CD14-positive monocyte (primary cell): ENCODE measurements at regions not wholly inside any gene's neighbourhood (a gene's known extent, or its start where the extent isn't known, plus 50 kb on each side); places are given as distances from the start of the nearest gene placed in this dataset.

Experiments
- DNase-seq, 3 donors: peaks; one replicate each; pipeline ENCODE4 v3.0.0-alpha.2; 2011 to 2022
- H2AFZ ChIP-seq: 2 replicates; pipeline ENCODE4 v1.6.0; 2012; ENCODE audit warnings: mild to moderate bottlenecking, low read depth, low read length, inconsistent platforms; ENCODE audit not compliant: insufficient read depth, poor library complexity, severe bottlenecking
- H3K27ac ChIP-seq, 2 donors: 1 replicate in 1 of 2; 2 replicates in 1 of 2; pipeline ENCODE4 v1.5.1; 2012 to 2013; ENCODE audit warnings: low read length in 2 of 2, control low read depth in 1 of 2, inconsistent platforms in 1 of 2, low read depth in 1 of 2, mild to moderate bottlenecking in 1 of 2
- H3K27me3 ChIP-seq, 2 donors: one replicate each; pipeline versions ENCODE4 v1.6.0 to v1.6.1; 2011 to 2013; ENCODE audit warnings: low read length in 2 of 2; ENCODE audit not compliant: control insufficient read depth in 2 of 2, insufficient read depth in 2 of 2
- H3K36me3 ChIP-seq, 2 donors: replicated peaks in 1 of 2; 1 replicate in 1 of 2; 2 replicates in 1 of 2; pipeline versions ENCODE4 v1.5.1 to v1.6.1; 2012 to 2013; ENCODE audit warnings: low read length in 2 of 2, control low read depth in 1 of 2, inconsistent platforms in 1 of 2, mild to moderate bottlenecking in 1 of 2; ENCODE audit not compliant: insufficient read depth in 2 of 2, control insufficient read depth in 1 of 2
- H3K4me1 ChIP-seq, 2 donors: 1 replicate in 1 of 2; 2 replicates in 1 of 2; pipeline versions ENCODE4 v1.5.1 to v1.6.1; 2012 to 2013; ENCODE audit warnings: low read length in 2 of 2, control low read depth in 1 of 2, inconsistent platforms in 1 of 2, mild to moderate bottlenecking in 1 of 2, moderate library complexity in 1 of 2; ENCODE audit not compliant: insufficient read depth in 2 of 2, control insufficient read depth in 1 of 2
- H3K4me2 ChIP-seq: replicated peaks from 2 replicates; pipeline ENCODE3; 2012; ENCODE audit warnings: low read length, moderate library complexity, mild to moderate bottlenecking; ENCODE audit not compliant: poor library complexity, severe bottlenecking; ENCODE audit errors: extremely low read depth
- H3K4me3 ChIP-seq, 3 experiments: fragments of 200-600 bp in 1 of 3; sonication (generic) in 1 of 3; replicated peaks in 1 of 3; 1 replicate in 2 of 3; 2 replicates in 1 of 3; pipeline ENCODE4 v1.5.1; 2011 to 2013; ENCODE audit warnings: low read length in 3 of 3, mild to moderate bottlenecking in 3 of 3, control low read depth in 2 of 3, low read depth in 2 of 3, inconsistent platforms in 1 of 3, moderate library complexity in 1 of 3
- H3K79me2 ChIP-seq: 2 replicates; pipeline ENCODE4 v1.6.0; 2012; ENCODE audit warnings: mild to moderate bottlenecking, control low read depth, inconsistent platforms, low read length, moderate library complexity; ENCODE audit not compliant: insufficient read depth
- H3K9ac ChIP-seq: 2 replicates; pipeline ENCODE4 v1.6.0; 2017; ENCODE audit warnings: low read length, mild to moderate bottlenecking; ENCODE audit not compliant: insufficient read depth, poor library complexity, severe bottlenecking
- H3K9me3 ChIP-seq, 2 donors: replicated peaks in 1 of 2; 1 replicate in 1 of 2; 2 replicates in 1 of 2; pipeline versions ENCODE4 v1.5.1 to v1.6.1; 2012 to 2013; ENCODE audit warnings: low read length in 2 of 2, control low read depth in 1 of 2; ENCODE audit not compliant: control insufficient read depth in 1 of 2, insufficient read depth in 1 of 2
- H4K20me1 ChIP-seq: 2 replicates; pipeline ENCODE4 v1.6.0; 2012; ENCODE audit warnings: mild to moderate bottlenecking, low read length, control low read depth, moderate library complexity; ENCODE audit not compliant: insufficient read depth
- H3K27ac Mint-ChIP-seq, 7 donors: one replicate each; pipeline ENCODE4 v1.8.0; 2020; ENCODE audit warnings: mild to moderate bottlenecking in 7 of 7, mixed read lengths in 7 of 7, moderate library complexity in 6 of 7, inconsistent platforms in 2 of 7
- H3K27me3 Mint-ChIP-seq, 3 donors: one replicate each; pipeline ENCODE4 v1.8.0; 2021 to 2022; ENCODE audit warnings: low read depth in 3 of 3, mild to moderate bottlenecking in 3 of 3, mixed read lengths in 3 of 3, moderate library complexity in 3 of 3, inconsistent platforms in 1 of 3
- H3K36me3 Mint-ChIP-seq, 2 donors: one replicate each; pipeline ENCODE4 v1.8.0; 2020; ENCODE audit warnings: mixed read lengths in 2 of 2, inconsistent platforms in 1 of 2, mild to moderate bottlenecking in 1 of 2
- H3K4me1 Mint-ChIP-seq: one replicate; pipeline ENCODE4 v1.8.0; 2020; ENCODE audit warnings: mild to moderate bottlenecking, mixed read lengths
- H3K4me3 Mint-ChIP-seq, 2 donors: one replicate each; pipeline ENCODE4 v1.8.0; 2020; ENCODE audit warnings: mild to moderate bottlenecking in 2 of 2, mixed read lengths in 2 of 2, moderate library complexity in 1 of 2
- H3K9me3 Mint-ChIP-seq, 7 donors: one replicate each; pipeline ENCODE4 v1.8.0; 2020 to 2022; ENCODE audit warnings: mixed read lengths in 7 of 7, mild to moderate bottlenecking in 6 of 7, moderate library complexity in 6 of 7, inconsistent platforms in 2 of 7
- WGBS: methylation state at CpG from one replicate; pipeline ENCODE4 v1.1.5; 2013; ENCODE audit warnings: missing lambda C conversion rate; ENCODE audit not compliant: insufficient coverage; 5-methylcytosine and 5-hydroxymethylcytosine counted together
- intact Hi-C, 2 donors: fragments of 100-400 bp; cut with micrococcal nuclease; formaldehyde crosslinking; loops; one replicate each; pipeline versions ENCODE4 v1.15.0 to v1.15.1; 2023
- TF ChIP-seq, protein P1 (sequence below): fragments of 200-600 bp; IDR thresholded peaks from one replicate; pipeline ENCODE4 v1.8.0; 2022; ENCODE audit warnings: antibody characterized with exemption, mild to moderate bottlenecking

DNA sequence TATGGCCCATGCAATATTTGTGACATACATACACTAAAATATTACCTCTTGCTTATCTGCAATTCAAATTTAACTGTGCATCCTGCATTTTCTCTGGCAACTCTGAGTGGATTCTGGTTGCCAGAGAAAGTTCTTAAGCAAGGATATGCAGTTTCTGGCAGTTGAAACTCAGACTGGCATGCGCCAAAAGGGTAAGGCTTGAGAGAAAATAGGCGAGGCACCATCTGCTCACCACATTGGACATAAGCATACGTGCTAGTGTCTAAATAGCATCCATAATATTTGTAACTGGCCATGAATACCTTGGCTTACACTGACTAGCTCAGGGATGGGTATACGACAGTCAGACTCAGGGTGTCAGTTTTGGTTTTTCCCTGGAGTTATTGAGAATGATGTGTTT lies 465.1 kb downstream of the DOK5 start:
- no peaks in the 10 kb centered on the region for H3K9me3 ChIP-seq
- no peaks in the 10 kb centered on the region for H3K4me1 Mint-ChIP-seq
- H3K4me3 ChIP-seq = no peak overlapping the region
- no peaks in the 10 kb centered on the region for H3K36me3 Mint-ChIP-seq
- H3K36me3 ChIP-seq = no peaks in the 10 kb centered on the region
- no peak overlapping the region for H3K27ac Mint-ChIP-seq
- H4K20me1 ChIP-seq = no peaks in the 10 kb centered on the region
- no peaks in the 10 kb centered on the region for H3K27me3 Mint-ChIP-seq
- H3K27me3 ChIP-seq = no peaks in the 10 kb centered on the region
- H3K79me2 ChIP-seq = no peaks in the 10 kb centered on the region
- 100% methylated on average over 1 of the region's 4 CpGs for WGBS
- TF ChIP-seq, protein P1, sequence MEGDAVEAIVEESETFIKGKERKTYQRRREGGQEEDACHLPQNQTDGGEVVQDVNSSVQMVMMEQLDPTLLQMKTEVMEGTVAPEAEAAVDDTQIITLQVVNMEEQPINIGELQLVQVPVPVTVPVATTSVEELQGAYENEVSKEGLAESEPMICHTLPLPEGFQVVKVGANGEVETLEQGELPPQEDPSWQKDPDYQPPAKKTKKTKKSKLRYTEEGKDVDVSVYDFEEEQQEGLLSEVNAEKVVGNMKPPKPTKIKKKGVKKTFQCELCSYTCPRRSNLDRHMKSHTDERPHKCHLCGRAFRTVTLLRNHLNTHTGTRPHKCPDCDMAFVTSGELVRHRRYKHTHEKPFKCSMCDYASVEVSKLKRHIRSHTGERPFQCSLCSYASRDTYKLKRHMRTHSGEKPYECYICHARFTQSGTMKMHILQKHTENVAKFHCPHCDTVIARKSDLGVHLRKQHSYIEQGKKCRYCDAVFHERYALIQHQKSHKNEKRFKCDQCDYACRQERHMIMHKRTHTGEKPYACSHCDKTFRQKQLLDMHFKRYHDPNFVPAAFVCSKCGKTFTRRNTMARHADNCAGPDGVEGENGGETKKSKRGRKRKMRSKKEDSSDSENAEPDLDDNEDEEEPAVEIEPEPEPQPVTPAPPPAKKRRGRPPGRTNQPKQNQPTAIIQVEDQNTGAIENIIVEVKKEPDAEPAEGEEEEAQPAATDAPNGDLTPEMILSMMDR = no peak
- no peak overlapping the region for H3K9ac ChIP-seq
- H3K9me3 Mint-ChIP-seq = peaks cover 0 to 3% (median 0%) of the 10 kb centered on the region in 7 donors
- intact Hi-C loops = no loop called here
- H3K27ac ChIP-seq = no peak overlapping the region
- H3K4me1 ChIP-seq = no peaks in the 10 kb centered on the region
- no peak overlapping the region for H2AFZ ChIP-seq
- no peak for DNase-seq
- H3K4me3 Mint-ChIP-seq = no peak overlapping the region
- no peak overlapping the region for H3K4me2 ChIP-seq

DNA sequence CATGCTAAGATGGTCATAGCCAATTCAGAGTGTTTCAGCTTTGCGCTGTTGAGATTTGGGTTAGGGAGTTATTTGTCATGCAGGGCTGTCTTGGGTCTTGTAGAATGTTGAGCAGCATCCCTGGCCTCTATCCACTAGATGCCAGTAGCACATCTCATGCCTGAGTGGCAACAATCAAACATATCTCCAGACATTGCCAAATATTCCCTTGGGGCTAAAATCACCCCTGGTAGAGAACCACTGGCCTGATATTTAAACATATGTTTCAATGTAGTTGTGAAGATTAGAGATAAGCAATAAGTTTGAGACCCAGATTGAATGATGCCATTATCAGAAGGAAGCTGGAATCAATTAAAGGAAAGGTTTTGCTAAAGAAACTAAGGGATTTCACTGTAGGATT lies 463.3 kb downstream of the DOK5 start:
- Mint-ChIP-seq H3K4me3 (no peak overlapping the region), H3K36me3 (no peaks in the 10 kb centered on the region), H3K27ac (no peak overlapping the region), H3K4me1 (no peaks in the 10 kb centered on the region), H3K27me3 (no peaks in the 10 kb centered on the region), H3K9me3 (peaks cover 0 to 3% (median 0%) of the 10 kb centered on the region in 7 donors)
- H3K27me3 ChIP-seq = no peaks in the 10 kb centered on the region
- intact Hi-C loops = no loop called here
- no peaks in the 10 kb centered on the region for H3K36me3 ChIP-seq
- H2AFZ ChIP-seq = no peak overlapping the region
- WGBS = no CpG with 5 or more reads among the region's 1 CpG
- H4K20me1 ChIP-seq = no peaks in the 10 kb centered on the region
- H3K4me3 ChIP-seq = no peak overlapping the region
- no peak overlapping the region for H3K9ac ChIP-seq
- TF ChIP-seq, protein P1 = no peak
- no peaks in the 10 kb centered on the region for H3K4me1 ChIP-seq
- no peak overlapping the region for H3K4me2 ChIP-seq
- no peaks in the 10 kb centered on the region for H3K79me2 ChIP-seq
- no peak for DNase-seq
- H3K9me3 ChIP-seq = no peaks in the 10 kb centered on the region
- no peak overlapping the region for H3K27ac ChIP-seq
